GM19468 (cell line): ENCODE measurements at regions not wholly inside any gene's neighbourhood (a gene's known extent, or its start where the extent isn't known, plus 50 kb on each side); places are given as distances from the start of the nearest gene placed in this dataset.
"Not testable (repeated sequence)": the region's sequence is repeated elsewhere in the genome, so short reads cannot be mapped to it uniquely, and the experiment has no call there.

Experiments
- ATAC-seq: cut with Tn5 transposase; IDR thresholded peaks from one replicate; pipeline ENCODE4 v1.9.1; 2021; ENCODE audit warnings: mild to moderate bottlenecking, moderate library complexity, moderate number of reproducible peaks; ENCODE audit not compliant: unreplicated experiment; ENCODE audit errors: extremely low read depth

- ATAC-seq, result no peak
Measured at GRCh38 chr4:133618963-133619362, 469.9 kb downstream of the PCDH10 start.

GRCh38 chr4:133600008-133600407, 450.9 kb downstream of the PCDH10 start:
- no peak for ATAC-seq

GRCh38 chr4:133598779-133599178, 449.7 kb downstream of the PCDH10 start:
- ATAC-seq, result no peak

GRCh38 chr4:133597251-133597650, 448.2 kb downstream of the PCDH10 start:
- no peak for ATAC-seq

- no peak for ATAC-seq
Measured at GRCh38 chr4:133596459-133596858, 447.4 kb downstream of the PCDH10 start.

GRCh38 chr4:133594390-133595207, 445.5 kb downstream of the PCDH10 start:
- no peak for ATAC-seq

GRCh38 chr4:133593764-133594163, 444.7 kb downstream of the PCDH10 start:
- ATAC-seq, result no peak

- no peak for ATAC-seq
Measured at GRCh38 chr4:133592591-133592990, 443.5 kb downstream of the PCDH10 start.

- no peak for ATAC-seq
Measured at GRCh38 chr4:133592106-133592505, 443.0 kb downstream of the PCDH10 start.

GRCh38 chr4:133588306-133588705, 439.2 kb downstream of the PCDH10 start:
- ATAC-seq, result no peak

- no peak for ATAC-seq
Measured at GRCh38 chr4:133585323-133585722, 436.2 kb downstream of the PCDH10 start.

- ATAC-seq, result no peak
Measured at GRCh38 chr4:133584714-133585113, 435.6 kb downstream of the PCDH10 start.

GRCh38 chr4:133581996-133582619, 433.0 kb downstream of the PCDH10 start:
- no peak for ATAC-seq

- no peak for ATAC-seq
Measured at GRCh38 chr4:133574248-133574647, 425.2 kb downstream of the PCDH10 start.

GRCh38 chr4:133565379-133565778, 416.3 kb downstream of the PCDH10 start:
- no peak for ATAC-seq

GRCh38 chr4:133559987-133560386, 410.9 kb downstream of the PCDH10 start:
- ATAC-seq, result no peak

- ATAC-seq, result no peak
Measured at GRCh38 chr4:133555671-133556070, 406.6 kb downstream of the PCDH10 start.

GRCh38 chr4:133550436-133550835, 401.3 kb downstream of the PCDH10 start:
- no peak for ATAC-seq

- ATAC-seq, result no peak
Measured at GRCh38 chr4:133544097-133544496, 395.0 kb downstream of the PCDH10 start.

GRCh38 chr4:133537780-133538281, 388.7 kb downstream of the PCDH10 start:
- ATAC-seq, result no peak

GRCh38 chr4:133534224-133534623, 385.1 kb downstream of the PCDH10 start:
- ATAC-seq, result not testable (repeated sequence)
